ENCODE measurements at regions not wholly inside any gene's neighbourhood (a gene's known extent, or its start where the extent isn't known, plus 50 kb on each side); places are given as distances from the start of the nearest gene placed in this dataset.

- H3K4me1 ChIP-seq (ENCODE audit: control insufficient read depth, insufficient read depth, low read length): no peaks in the 10 kb centered on the region
- CTCF ChIA-PET: no interaction called here
- H3K27me3 ChIP-seq (ENCODE audit: control insufficient read depth, insufficient read depth, low read length): no peaks in the 10 kb centered on the region
- TF ChIP-seq TCF7L2 (IDR thresholded peaks at IDR 0.05; ENCODE audit: low read depth, low read length) (no peak), SIN3A (IDR thresholded peaks at IDR 0.05; ENCODE audit: borderline replicate concordance, insufficient read depth, low read depth, low read length) (no peak), CTCF (IDR thresholded peaks at IDR 0.05) (no peak), POLR2AphosphoS5 (IDR thresholded peaks at IDR 0.05; ENCODE audit: low read depth, low read length) (no peak), REST (IDR thresholded peaks at IDR 0.05; ENCODE audit: insufficient read depth in 1 of 2, low read depth in 2 of 2, low read length in 1 of 2) (no peak)
- H3K27ac ChIP-seq (ENCODE audit: low read length): no peak overlapping the region
- H3K4me3 ChIP-seq (ENCODE audit: low read depth in 2 of 2, low read length in 2 of 2): no peak overlapping the region
- DNase-seq (ENCODE audit: low read depth, low spot score) (no peak), ATAC-seq (no peak)
- intact Hi-C loops (cut with micrococcal nuclease; ENCODE audit: unreplicated experiment) (loop anchor here (5.0 kb wide), 1 partner anchor 491 kb away; no protein-coding TSS in a partner anchor), in situ Hi-C loops (cut with HindIII; ENCODE audit: low pct_unique_long_range_greater_than_20kb, low sequenced_read_pairs) (no loop called here)
- no TSS peak for BruUV-seq (replicated peaks)
- no peaks in the 10 kb centered on the region for H3K36me3 ChIP-seq (ENCODE audit: control insufficient read depth, insufficient read depth, low read length)
- POLR2A ChIA-PET: no interaction called here
- no peaks in the 10 kb centered on the region for H3K9me3 ChIP-seq (ENCODE audit: control insufficient read depth, insufficient read depth, low read depth, low read length)
Observed at GRCh38 chr9:85168412-85168811, 498.9 kb downstream of the NTRK2 start.

GRCh38 chr9:85167146-85167545 is 497.6 kb downstream of the NTRK2 start:
- DNase-seq (ENCODE audit: low read depth, low spot score): no peak
- Histone ChIP-seq H3K27me3 (ENCODE audit: control insufficient read depth, insufficient read depth, low read length) (no peaks in the 10 kb centered on the region), H3K4me1 (ENCODE audit: control insufficient read depth, insufficient read depth, low read length) (no peaks in the 10 kb centered on the region), H3K9me3 (ENCODE audit: control insufficient read depth, insufficient read depth, low read depth, low read length) (no peaks in the 10 kb centered on the region), H3K36me3 (ENCODE audit: control insufficient read depth, insufficient read depth, low read length) (no peaks in the 10 kb centered on the region), H3K27ac (ENCODE audit: low read length) (no peak overlapping the region), H3K4me3 (ENCODE audit: low read depth in 2 of 2, low read length in 2 of 2) (no peak overlapping the region)
- in situ Hi-C loops (cut with HindIII; ENCODE audit: low pct_unique_long_range_greater_than_20kb, low sequenced_read_pairs) (no loop called here), intact Hi-C loops (cut with micrococcal nuclease; ENCODE audit: unreplicated experiment) (loop anchor here (5.0 kb wide), 1 partner anchor 490 kb away; no protein-coding TSS in a partner anchor)
- no peak for TF ChIP-seq REST (IDR thresholded peaks at IDR 0.05; ENCODE audit: insufficient read depth in 1 of 2, low read depth in 2 of 2, low read length in 1 of 2)
- ChIA-PET POLR2A (no interaction called here), CTCF (no interaction called here)
- BruUV-seq (replicated peaks): no TSS peak
- ATAC-seq: no peak
